ENCODE measurements at regions not wholly inside any gene's neighbourhood (a gene's known extent, or its start where the extent isn't known, plus 50 kb on each side); places are given as distances from the start of the nearest gene placed in this dataset.
"Not testable (repeated sequence)": the region's sequence is repeated elsewhere in the genome, so short reads cannot be mapped to it uniquely, and the experiment has no call there.

- DNase-seq (ENCODE audit: extremely low spot score, insufficient read length, low read depth) (no peak), FAIRE-seq (no peak)
Observed at GRCh38 chr6:90375681-90376439, 79.2 kb upstream of the BACH2 start.

GRCh38 chr6:90374201-90374600 lies 77.6 kb upstream of the BACH2 start:
- no peak for DNase-seq (ENCODE audit: extremely low spot score, insufficient read length, low read depth)
- FAIRE-seq: no peak

DNA sequence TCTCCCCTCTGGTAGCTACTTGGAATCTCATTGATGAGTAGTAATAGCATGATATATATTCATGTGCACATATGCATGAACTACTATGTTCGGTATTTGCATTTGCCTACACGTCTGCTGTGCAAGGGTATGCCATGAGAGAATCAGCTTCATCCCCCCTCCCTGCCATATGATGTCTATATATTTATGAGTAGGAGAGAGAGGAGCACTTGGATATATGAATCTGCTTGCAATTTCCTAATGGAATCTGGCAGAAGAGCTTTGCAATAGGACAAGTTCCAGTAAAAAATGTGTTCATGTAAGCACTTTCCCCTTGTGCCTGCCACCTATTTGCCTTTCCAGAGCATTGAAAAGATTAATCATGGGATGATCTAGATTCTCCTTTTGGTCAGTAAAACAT lies 76.2 kb upstream of the BACH2 start:
- no peak for DNase-seq (ENCODE audit: extremely low spot score, insufficient read length, low read depth)
- FAIRE-seq: no peak

GRCh38 chr6:90372450-90372849 lies 75.8 kb upstream of the BACH2 start:
- no peak for FAIRE-seq

GRCh38 chr6:90370493-90370959 lies 73.9 kb upstream of the BACH2 start:
- DNase-seq (ENCODE audit: extremely low spot score, insufficient read length, low read depth): no peak
- FAIRE-seq: no peak

More at GRCh38 chr6:90372450-90372849, 75.8 kb upstream of the BACH2 start:
- DNase-seq (ENCODE audit: extremely low spot score, insufficient read length, low read depth): no peak

DNA sequence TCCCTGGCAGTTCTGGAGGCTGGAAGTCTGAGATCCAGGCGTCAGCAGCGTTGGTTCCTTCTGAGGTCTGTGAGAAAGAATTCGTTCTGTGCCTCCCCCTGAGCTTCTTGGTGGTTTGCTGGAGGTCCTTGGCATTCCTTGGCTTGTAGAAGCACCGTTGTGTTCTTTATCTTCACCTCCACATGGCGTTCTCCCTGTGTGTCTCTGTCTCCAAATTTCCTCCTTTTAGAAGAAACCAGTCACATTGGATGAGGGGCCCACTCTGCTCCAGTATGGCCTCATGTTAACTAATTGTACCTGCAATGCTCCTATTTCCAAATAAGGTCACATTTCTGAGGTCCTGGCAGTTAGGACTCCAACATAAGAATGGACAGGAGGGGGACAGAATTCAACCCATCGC lies 73.0 kb upstream of the BACH2 start:
- no peak for FAIRE-seq

DNA sequence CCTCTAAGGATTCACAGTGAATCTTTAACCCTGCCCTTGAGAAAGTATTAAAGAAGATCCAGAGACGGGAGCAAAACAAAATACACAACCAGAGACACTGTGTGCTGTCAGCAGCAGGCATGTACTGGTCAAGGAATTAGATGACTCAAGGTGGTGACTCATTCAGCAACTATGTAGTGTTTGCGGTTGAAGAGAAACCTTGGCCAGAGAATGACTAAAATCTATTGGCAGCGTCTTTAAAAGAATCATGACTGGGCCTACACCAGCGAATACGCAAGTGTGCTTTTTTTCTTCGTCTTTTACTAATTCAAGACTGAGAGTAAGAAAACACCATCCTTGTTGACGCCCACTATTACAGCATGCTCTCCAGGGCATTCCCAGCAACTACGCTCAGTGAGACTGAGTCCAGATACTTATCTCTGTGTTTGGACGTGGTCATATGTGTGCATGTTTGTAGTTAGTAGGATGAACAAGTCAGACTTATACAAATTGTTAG lies 72.4 kb upstream of the BACH2 start:
- peak; percentile 59 for DNase-seq (ENCODE audit: extremely low spot score, insufficient read length, low read depth)
- peak; percentile 98 for FAIRE-seq

More for the DNA sequence above, 73.0 kb upstream of the BACH2 start:
- no peak for DNase-seq (ENCODE audit: extremely low spot score, insufficient read length, low read depth)

- no peak for FAIRE-seq
- DNase-seq (ENCODE audit: extremely low spot score, insufficient read length, low read depth): no peak
Observed at GRCh38 chr6:90368601-90369000, 72.0 kb upstream of the BACH2 start.

DNA sequence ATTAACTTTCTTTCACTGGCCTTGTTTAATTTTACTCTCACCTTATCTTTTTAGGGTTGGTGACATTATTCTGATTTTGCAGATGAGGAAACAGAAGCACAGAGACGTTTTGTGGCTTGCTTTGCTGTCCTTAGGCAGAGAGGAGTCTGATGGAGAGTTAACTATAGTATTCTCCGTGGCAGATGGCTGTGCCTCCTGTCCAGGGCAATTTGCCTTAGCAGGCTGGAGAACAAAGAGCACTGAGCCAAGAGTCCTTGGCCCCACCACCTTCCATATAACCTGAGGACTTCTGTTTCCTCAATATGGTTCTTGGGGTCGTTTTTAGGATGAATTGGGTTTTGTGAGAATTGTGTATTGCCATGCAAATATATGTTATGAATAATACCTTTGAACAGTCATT lies 71.4 kb upstream of the BACH2 start:
- DNase-seq (ENCODE audit: extremely low spot score, insufficient read length, low read depth): no peak
- FAIRE-seq: no peak

DNA sequence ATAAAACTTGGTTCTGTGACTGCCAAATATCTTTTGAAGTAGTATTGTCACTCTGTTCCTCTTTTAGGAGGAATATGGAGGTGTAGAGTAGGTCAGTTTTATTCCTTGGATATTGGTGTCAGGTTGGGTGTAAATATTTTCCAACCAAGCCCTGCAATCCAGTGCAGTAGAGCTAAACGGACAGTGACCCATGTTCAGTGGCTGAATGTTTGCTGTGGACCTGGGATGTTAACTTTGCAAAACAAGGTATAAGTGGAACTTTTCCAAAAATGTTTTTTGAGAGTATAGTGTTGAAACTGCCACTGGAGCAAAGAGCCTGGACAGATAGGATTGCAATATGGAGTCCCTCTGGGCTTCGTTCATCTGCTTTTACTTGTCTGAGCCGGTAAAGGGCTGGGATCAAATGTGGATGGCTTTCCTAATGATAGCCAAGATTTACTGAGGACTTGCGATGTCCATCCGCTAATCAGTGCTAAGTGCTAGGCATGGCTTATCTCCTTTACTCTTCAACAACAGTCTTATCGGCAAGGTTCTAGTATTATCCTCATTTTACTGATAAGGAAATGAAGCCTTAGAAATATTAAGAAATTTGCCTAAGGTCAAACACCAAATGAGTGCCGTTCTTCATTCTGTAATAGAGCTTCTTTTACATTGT lies 69.0 kb upstream of the BACH2 start:
- FAIRE-seq: no peak
- no peak for DNase-seq (ENCODE audit: extremely low spot score, insufficient read length, low read depth)

DNA sequence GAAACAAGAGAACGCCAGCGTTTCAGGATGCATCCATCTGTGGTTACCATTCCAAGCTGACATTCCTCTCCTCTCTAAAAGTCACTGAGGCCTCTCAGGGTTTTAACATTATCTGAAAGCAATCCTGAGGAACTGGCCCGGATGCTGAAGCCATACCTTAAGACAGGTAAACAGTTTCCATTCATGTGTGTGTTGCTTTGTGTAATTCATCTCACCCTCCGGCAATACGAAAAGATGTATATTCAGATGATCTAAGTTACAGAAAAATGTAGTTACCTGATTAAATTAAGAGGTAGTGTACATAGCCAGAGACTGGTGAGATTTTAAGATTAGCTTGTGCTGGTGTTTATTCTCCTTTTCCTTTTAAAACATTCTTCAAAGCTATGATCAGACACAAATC lies 68.4 kb upstream of the BACH2 start:
- DNase-seq (ENCODE audit: extremely low spot score, insufficient read length, low read depth) (no peak), FAIRE-seq (no peak)

GRCh38 chr6:90364286-90364685 lies 67.6 kb upstream of the BACH2 start:
- DNase-seq (ENCODE audit: extremely low spot score, insufficient read length, low read depth): no peak
- no peak for FAIRE-seq

DNA sequence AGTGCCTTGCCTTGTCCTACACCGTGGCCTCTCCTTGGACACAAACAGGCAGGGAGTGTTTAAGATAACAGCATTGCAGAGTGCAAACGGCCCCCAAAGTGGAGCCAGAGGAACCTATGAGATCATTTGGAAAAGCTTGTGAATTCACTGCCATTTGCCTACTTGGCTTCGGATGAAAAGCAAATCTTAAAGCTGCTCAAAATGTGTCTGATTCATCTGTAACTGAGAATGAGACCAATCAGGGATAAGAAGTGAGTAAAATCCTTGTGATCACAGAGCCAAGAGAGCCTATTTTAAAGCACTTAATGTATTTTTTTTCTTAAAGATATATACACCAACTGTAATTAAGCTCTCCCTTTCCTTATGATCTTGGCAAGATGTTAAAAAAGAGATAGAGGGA lies 65.7 kb upstream of the BACH2 start:
- FAIRE-seq (no peak), DNase-seq (ENCODE audit: extremely low spot score, insufficient read length, low read depth) (no peak)

DNA sequence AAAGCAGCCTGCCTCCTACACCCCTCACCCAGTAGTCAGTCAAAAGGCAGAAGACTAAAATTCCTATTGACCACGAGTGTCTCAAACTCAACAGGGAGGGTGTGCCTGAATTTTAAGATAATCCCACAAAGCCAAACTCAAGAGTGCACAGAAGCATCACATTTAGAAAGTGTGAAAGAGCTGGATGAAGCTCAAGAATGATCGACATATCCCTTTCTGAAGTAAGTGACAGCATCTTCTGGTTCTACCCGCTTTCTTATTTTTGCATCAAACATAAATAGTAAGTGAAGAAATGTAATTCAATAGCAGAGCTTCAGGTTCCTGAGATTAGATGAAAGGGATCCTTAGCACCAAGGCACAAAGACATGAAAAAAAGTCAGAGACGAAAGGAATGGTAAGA lies 64.5 kb upstream of the BACH2 start:
- FAIRE-seq: no peak
- no peak for DNase-seq (ENCODE audit: extremely low spot score, insufficient read length, low read depth)

DNA sequence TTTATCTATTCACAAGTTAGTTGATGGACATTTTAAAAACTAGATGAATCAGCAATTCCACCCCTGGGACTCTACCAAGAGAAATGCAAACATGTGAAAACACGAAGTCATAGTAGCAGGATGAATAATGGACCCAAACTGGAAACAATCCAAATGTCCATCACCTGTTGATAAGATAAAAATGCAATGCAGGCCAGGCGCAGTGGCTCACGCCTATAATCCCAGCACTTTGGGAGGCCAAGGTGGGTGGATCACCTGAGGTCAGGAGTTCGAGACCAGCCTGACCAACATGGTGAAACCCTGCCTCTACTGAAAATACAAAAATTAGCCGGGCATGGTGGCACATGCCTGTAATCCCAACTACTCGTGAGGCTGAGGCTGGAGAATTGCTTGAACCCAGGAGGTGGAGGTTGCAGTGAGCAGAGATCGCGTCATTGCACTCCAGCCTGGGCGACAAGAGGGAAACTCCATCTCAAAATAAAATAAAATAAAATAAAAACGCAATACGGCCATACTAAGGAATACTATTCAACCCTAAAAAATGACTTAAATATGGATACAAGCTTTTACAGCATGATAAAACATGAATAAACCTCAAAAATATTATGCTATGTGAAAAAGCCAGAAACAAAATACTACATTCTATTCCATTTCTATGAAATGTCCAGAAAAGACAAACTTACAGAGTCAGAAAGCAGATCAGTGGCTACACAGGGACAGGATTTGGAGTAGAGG lies 61.6 kb upstream of the BACH2 start:
- FAIRE-seq; DNase-seq (ENCODE audit: extremely low spot score, insufficient read length, low read depth): not testable (repeated sequence)

GRCh38 chr6:90356012-90356421 lies 59.4 kb upstream of the BACH2 start:
- no peak for DNase-seq (ENCODE audit: extremely low spot score, insufficient read length, low read depth)
- FAIRE-seq: no peak

DNA sequence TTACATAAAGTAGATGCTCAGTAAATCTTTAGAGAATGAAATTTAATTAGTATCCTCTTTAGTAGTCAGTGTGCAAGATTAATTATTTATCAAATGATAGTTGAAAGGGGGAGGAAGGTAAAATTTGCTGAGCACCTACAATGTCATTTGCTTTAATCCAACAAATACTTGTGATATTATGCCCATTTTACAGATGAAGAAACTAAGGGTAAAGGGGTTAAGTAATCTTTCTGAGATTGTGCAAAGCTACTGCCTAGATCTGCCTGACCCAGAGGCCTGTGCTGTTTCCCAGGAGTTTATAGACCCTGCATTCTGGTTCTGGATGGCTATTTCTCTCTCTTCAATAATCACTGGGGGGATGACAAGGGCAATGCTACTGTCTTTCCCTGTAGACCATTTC lies 58.3 kb upstream of the BACH2 start:
- no peak for FAIRE-seq

GRCh38 chr6:90351696-90352095 lies 55.1 kb upstream of the BACH2 start:
- DNase-seq (ENCODE audit: extremely low spot score, insufficient read length, low read depth): no peak
- no peak for FAIRE-seq

More for the DNA sequence above, 58.3 kb upstream of the BACH2 start:
- DNase-seq (ENCODE audit: extremely low spot score, insufficient read length, low read depth): no peak

GRCh38 chr6:90350689-90351554 lies 54.3 kb upstream of the BACH2 start:
- no peak for DNase-seq (ENCODE audit: extremely low spot score, insufficient read length, low read depth)
- FAIRE-seq: no peak

DNA sequence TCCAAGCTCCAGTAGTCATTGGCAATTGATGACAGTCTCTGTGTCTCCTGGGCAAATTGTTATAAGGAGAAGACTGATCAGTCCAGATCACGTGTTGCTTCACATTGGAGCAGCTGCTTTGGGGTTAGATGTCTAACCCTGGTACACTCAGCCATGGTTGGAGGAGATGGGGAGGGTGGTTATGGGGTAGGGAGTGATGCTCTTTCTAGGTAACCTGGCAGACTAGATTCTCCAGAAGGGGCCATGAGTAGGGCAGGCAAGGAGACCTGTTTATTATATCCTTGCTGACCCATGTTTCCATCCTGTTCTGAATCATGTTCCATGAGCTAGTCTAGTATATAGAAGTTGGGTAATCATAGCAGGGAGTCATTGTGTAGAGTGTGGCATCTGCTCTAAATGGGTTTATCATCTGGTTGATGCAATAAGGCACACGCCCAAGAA lies 50.8 kb upstream of the BACH2 start:
- DNase-seq (ENCODE audit: extremely low spot score, insufficient read length, low read depth) (no peak), FAIRE-seq (no peak)

Measured in GM18507 (cell line).